Tibial artery (tissue), 4 donors: ENCODE measurements at regions not wholly inside any gene's neighbourhood (a gene's known extent, or its start where the extent isn't known, plus 50 kb on each side); places are given as distances from the start of the nearest gene placed in this dataset.

ENCODE experiments used
- DNase-seq, 2 donors: peaks; one replicate each; pipeline ENCODE4 v3.0.0-alpha.2; 2019
- H3K27ac ChIP-seq, 2 donors: fragments of 200-600 bp; sonication (generic) in 1 of 2; 1 replicate in 1 of 2; 2 replicates in 1 of 2; pipeline ENCODE4 v1.5.1; 2018 to 2019; ENCODE audit warnings: mild to moderate bottlenecking in 1 of 2
- H3K27me3 ChIP-seq, 2 donors: fragments of 200-600 bp; sonication (generic) in 1 of 2; one replicate each; pipeline versions ENCODE4 v1.5.1 to v1.6.0; 2016 to 2019
- H3K36me3 ChIP-seq, 3 donors: fragments of 200-600 bp; sonication (generic) in 2 of 3; one replicate each; pipeline ENCODE4 v1.5.1; 2016 to 2019; ENCODE audit warnings: mild to moderate bottlenecking in 2 of 3
- H3K4me1 ChIP-seq, 4 donors: fragments of 200-600 bp; sonication (generic) in 2 of 4; 1 replicate in 3 of 4; 2 replicates in 1 of 4; pipeline ENCODE4 v1.5.1; 2016 to 2019
- H3K4me3 ChIP-seq, 2 donors: fragments of 200-600 bp; sonication (generic) in 1 of 2; 1 replicate in 1 of 2; 2 replicates in 1 of 2; pipeline ENCODE4 v1.5.1; 2018 to 2019; ENCODE audit warnings: mild to moderate bottlenecking in 2 of 2
- H3K9me3 ChIP-seq, 3 donors: fragments of 200-600 bp; sonication (generic) in 1 of 3; one replicate each; pipeline ENCODE4 v1.5.1; 2016 to 2019
- CTCF ChIP-seq, 2 experiments: fragments of 200-600 bp in 1 of 2; fragments of 450-650 bp in 1 of 2; IDR thresholded peaks; one replicate each; pipeline ENCODE4 v1.5.1; 2017 to 2019; ENCODE audit warnings: antibody characterized with exemption in 2 of 2, mild to moderate bottlenecking in 1 of 2, moderate library complexity in 1 of 2
- intact Hi-C: fragments of 100-400 bp; cut with DNase I; formaldehyde crosslinking; loops from one replicate; pipeline ENCODE4 v1.15.0; 2023; ENCODE audit warnings: low total_unique reads

GRCh38 chr11:109729761-109730160, 307.8 kb downstream of the C11orf87 start:
- no peaks in the 10 kb centered on the region for H3K4me1 ChIP-seq
- no peaks in the 10 kb centered on the region for H3K27me3 ChIP-seq
- intact Hi-C loops, result no loop called here
- no peak overlapping the region for H3K4me3 ChIP-seq
- no peaks in the 10 kb centered on the region for H3K9me3 ChIP-seq
- no peak for TF ChIP-seq CTCF (IDR thresholded peaks at IDR 0.05)
- H3K36me3 ChIP-seq, result no peaks in the 10 kb centered on the region
- no peak for DNase-seq
- H3K27ac ChIP-seq, result no peak overlapping the region

GRCh38 chr11:109730669-109731068, 308.7 kb downstream of the C11orf87 start:
- Histone ChIP-seq H3K9me3 (no peaks in the 10 kb centered on the region), H3K27me3 (no peaks in the 10 kb centered on the region), H3K27ac (no peak overlapping the region), H3K36me3 (no peaks in the 10 kb centered on the region), H3K4me3 (no peak overlapping the region), H3K4me1 (no peaks in the 10 kb centered on the region)
- intact Hi-C loops, result no loop called here
- TF ChIP-seq CTCF (IDR thresholded peaks at IDR 0.05), result no peak
- no peak for DNase-seq

GRCh38 chr11:109731451-109731850, 309.5 kb downstream of the C11orf87 start:
- no peaks in the 10 kb centered on the region for H3K9me3 ChIP-seq
- H3K36me3 ChIP-seq, result no peaks in the 10 kb centered on the region
- H3K4me1 ChIP-seq, result no peaks in the 10 kb centered on the region
- H3K27ac ChIP-seq, result no peak overlapping the region
- TF ChIP-seq CTCF (IDR thresholded peaks at IDR 0.05), result no peak
- no peaks in the 10 kb centered on the region for H3K27me3 ChIP-seq
- no peak for DNase-seq
- intact Hi-C loops, result no loop called here
- H3K4me3 ChIP-seq, result no peak overlapping the region

DNA sequence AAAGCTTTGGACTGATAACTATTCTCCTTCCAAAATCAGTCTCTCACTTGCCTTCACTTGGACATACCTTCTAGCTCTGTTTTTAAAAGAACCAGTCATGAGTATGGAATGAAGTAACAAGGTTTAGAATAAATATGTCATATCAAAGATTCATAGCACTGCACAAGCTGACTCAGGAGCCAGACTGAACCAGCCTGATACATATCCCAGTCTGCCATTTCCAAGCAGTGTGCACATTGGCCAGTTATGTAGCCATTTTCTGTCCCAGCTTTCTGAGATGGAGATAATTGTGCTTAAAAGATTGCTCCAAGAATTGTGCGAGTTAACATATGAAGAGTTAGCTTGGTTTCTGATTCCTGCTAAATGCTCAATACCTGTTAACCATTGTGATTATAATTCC, 311.3 kb downstream of the C11orf87 start:
- Histone ChIP-seq H3K9me3 (no peaks in the 10 kb centered on the region), H3K4me1 (no peaks in the 10 kb centered on the region), H3K36me3 (no peaks in the 10 kb centered on the region), H3K27me3 (no peaks in the 10 kb centered on the region), H3K27ac (no peak overlapping the region), H3K4me3 (no peak overlapping the region)
- no peak for DNase-seq
- intact Hi-C loops, result no loop called here
- no peak for TF ChIP-seq CTCF (IDR thresholded peaks at IDR 0.05)

GRCh38 chr11:109734566-109734965, 312.6 kb downstream of the C11orf87 start:
- no peak for DNase-seq
- TF ChIP-seq CTCF (IDR thresholded peaks at IDR 0.05), result no peak
- intact Hi-C loops, result no loop called here
- Histone ChIP-seq H3K9me3 (no peaks in the 10 kb centered on the region), H3K27me3 (no peaks in the 10 kb centered on the region), H3K36me3 (no peaks in the 10 kb centered on the region), H3K4me3 (no peak overlapping the region), H3K4me1 (no peaks in the 10 kb centered on the region), H3K27ac (no peak overlapping the region)

DNA sequence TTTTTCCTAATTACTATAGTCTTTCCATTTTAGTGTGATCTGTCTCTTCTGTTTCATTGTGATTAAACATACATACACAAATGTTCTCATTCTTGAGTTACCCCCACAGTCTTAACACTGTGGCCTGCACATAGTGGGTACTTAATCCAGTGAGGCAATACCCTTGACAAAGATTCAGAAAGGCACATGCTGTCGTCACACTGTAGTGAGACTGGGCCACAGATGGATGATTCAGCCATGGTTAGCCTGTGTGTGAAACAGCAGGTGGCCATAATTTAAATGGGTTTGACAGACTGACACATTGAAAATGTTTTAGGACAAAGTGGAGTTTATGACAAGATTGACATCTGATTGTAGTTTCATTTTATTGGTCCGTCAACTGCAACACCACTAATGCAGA, 313.1 kb downstream of the C11orf87 start:
- Histone ChIP-seq H3K4me3 (no peak overlapping the region), H3K4me1 (no peaks in the 10 kb centered on the region), H3K9me3 (no peaks in the 10 kb centered on the region), H3K27me3 (no peaks in the 10 kb centered on the region), H3K36me3 (no peaks in the 10 kb centered on the region), H3K27ac (no peak overlapping the region)
- intact Hi-C loops, result no loop called here
- TF ChIP-seq CTCF (IDR thresholded peaks at IDR 0.05), result no peak
- no peak for DNase-seq
